ENCODE measurements at regions not wholly inside any gene's neighbourhood (a gene's known extent, or its start where the extent isn't known, plus 50 kb on each side); places are given as distances from the start of the nearest gene placed in this dataset.
A peak's percentile ranks its signal among the peaks of the same experiment; 100 is the strongest.

DNA sequence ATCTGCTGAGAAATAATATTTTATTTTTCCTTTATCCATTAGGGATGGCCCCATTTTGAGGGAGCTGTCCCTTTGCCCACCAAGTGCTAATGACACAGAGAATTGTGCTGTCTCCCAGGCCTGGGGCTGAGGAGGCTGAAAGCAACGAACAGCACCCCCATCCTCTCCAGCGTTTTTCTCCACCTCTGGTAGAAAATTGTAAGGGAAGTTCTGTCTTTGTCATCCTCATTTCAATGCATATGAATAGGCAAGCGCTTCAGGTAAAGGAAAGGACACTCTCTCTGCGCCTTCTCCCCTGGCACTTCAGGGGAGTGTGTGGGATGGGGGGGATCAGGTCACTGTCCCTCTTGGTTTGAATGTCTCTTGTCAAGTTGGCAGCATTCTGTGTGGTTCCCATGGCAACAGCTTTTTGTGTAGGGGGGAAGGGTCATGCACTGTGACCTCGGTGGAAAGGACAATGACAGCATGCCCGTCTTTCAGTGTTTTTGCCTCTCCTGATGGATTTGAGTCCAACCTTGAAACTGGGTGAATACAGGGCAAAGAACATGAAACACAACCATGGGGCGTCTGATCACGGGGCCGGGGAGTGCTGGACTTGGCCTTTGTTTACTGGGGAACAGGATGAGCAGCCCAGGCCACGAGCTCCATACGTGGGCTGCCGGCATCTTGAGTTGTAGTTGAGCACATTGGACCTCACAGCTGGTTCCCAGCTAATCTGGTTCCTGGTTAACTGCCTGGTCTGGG, 230.2 kb downstream of the VRK1 start:
- peaks cover 15% of the 10 kb centered on the region for H3K9me3 Mint-ChIP-seq
- intact Hi-C loops (cut with micrococcal nuclease): no loop called here
- H3K27me3 Mint-ChIP-seq: peaks cover 21% of the 10 kb centered on the region
- H3K4me3 Mint-ChIP-seq: no peak overlapping the region
- no peak overlapping the region for H3K27ac Mint-ChIP-seq
- H3K4me1 Mint-ChIP-seq: no peaks in the 10 kb centered on the region
- DNase-seq: no peak
- no peaks in the 10 kb centered on the region for H3K36me3 Mint-ChIP-seq (ENCODE audit: low read depth)

DNA sequence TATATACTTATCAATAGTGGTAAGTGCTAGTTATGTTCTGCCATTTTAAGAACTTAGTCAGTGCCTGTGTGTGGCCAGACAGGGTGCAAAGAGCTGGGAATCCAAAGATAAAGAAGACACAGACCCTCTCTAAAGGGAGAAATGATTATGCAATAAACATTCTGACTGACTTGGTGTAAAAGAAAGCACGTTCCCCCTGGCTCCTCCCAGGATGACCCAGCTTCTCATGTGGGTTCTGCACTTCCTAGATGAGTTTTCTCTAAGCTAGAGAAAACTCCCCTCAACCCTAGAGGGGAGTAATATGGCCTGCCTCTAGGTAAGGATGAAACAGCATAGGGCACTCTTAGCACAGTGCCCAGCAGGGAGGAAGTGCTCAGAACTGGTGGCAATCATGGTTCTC, 231.2 kb downstream of the VRK1 start:
- Mint-ChIP-seq H3K9me3 (peaks cover 16% of the 10 kb centered on the region), H3K36me3 (ENCODE audit: low read depth) (no peaks in the 10 kb centered on the region), H3K4me3 (no peak overlapping the region), H3K27ac (no peak overlapping the region), H3K27me3 (peaks cover 25% of the 10 kb centered on the region), H3K4me1 (no peaks in the 10 kb centered on the region)
- intact Hi-C loops (cut with micrococcal nuclease): no loop called here
- no peak for DNase-seq

DNA sequence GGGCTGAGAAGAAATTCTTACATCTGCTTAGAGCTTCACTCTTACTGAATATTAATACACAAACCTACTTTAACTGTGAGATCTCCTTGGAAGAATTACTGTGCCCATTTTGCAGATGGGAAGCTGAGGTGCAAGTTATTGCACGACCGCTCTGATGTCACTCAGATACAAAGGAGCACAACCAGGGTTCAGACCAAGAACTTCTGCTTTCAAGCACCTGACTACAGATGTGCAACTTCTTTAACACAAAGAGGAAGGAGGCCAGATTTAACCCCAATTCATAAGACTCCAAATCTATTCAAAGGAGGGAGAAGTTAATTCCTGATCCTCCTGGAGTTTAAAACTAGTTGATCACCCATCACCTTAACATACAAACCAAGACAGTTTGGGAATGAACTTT, 232.6 kb downstream of the VRK1 start:
- H3K36me3 Mint-ChIP-seq (ENCODE audit: low read depth): no peaks in the 10 kb centered on the region
- H3K4me3 Mint-ChIP-seq: no peak overlapping the region
- no peaks in the 10 kb centered on the region for H3K4me1 Mint-ChIP-seq
- H3K9me3 Mint-ChIP-seq: peaks cover 16% of the 10 kb centered on the region
- H3K27ac Mint-ChIP-seq: no peak overlapping the region
- intact Hi-C loops (cut with micrococcal nuclease): no loop called here
- DNase-seq: no peak
- H3K27me3 Mint-ChIP-seq: peaks cover 32% of the 10 kb centered on the region

DNA sequence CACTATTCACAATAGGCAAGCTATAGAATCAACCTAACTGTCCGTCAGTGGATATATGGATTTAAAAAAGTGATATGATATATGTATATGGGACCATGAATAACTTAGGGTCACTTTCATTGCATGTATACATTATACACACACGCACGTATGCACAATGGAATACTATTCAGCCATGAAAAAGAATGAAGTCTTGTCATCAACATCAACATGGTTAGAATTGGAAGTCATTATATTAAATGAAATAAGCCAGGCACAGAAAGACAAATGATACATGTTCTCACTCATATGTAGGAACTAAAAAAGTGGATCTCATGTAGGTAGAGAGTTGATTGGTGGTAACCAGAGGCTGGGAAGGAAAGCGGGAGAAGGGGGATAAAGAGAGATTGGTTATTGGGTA, 234.3 kb downstream of the VRK1 start:
- H3K4me3 Mint-ChIP-seq: no peak overlapping the region
- peaks cover 39% of the 10 kb centered on the region for H3K27me3 Mint-ChIP-seq

DNA sequence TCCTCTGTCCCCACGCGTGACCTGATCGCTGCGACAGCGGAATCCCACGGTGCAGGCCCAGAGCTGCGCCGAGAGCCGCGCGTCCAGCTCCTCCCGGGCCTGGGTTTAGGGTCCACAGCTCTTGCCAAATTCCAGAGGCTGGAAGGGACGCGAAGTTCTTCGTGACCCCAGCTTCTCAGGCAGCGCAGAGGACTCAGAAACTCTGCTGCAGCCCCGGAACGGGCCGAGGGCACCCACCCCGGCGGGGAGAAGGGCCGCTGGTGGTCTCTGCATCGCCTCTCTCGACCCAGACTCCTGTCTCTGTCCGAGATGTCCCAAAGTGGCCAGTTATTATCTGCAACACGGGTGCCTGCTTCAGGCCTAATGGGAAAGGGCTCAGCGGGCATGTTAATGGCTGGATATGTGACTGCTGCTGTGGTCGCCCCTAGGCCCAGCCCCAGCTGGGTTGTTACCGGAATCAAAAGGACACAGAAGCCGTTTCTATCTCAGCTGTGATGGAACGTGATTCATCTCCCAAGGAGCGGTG, 236.4 kb downstream of the VRK1 start:
- Mint-ChIP-seq H3K4me3 (peak overlapping the region; percentile 7), H3K27ac (no peak overlapping the region), H3K36me3 (ENCODE audit: low read depth) (no peaks in the 10 kb centered on the region), H3K27me3 (peaks cover 42% of the 10 kb centered on the region), H3K4me1 (no peaks in the 10 kb centered on the region), H3K9me3 (peaks cover 16% of the 10 kb centered on the region)
- DNase-seq: no peak
- intact Hi-C loops (cut with micrococcal nuclease): no loop called here

More for the DNA sequence above, 234.3 kb downstream of the VRK1 start:
- Mint-ChIP-seq H3K36me3 (ENCODE audit: low read depth) (no peaks in the 10 kb centered on the region), H3K9me3 (peaks cover 16% of the 10 kb centered on the region), H3K27ac (no peak overlapping the region), H3K4me1 (no peaks in the 10 kb centered on the region)
- intact Hi-C loops (cut with micrococcal nuclease): no loop called here
- DNase-seq: no peak

DNA sequence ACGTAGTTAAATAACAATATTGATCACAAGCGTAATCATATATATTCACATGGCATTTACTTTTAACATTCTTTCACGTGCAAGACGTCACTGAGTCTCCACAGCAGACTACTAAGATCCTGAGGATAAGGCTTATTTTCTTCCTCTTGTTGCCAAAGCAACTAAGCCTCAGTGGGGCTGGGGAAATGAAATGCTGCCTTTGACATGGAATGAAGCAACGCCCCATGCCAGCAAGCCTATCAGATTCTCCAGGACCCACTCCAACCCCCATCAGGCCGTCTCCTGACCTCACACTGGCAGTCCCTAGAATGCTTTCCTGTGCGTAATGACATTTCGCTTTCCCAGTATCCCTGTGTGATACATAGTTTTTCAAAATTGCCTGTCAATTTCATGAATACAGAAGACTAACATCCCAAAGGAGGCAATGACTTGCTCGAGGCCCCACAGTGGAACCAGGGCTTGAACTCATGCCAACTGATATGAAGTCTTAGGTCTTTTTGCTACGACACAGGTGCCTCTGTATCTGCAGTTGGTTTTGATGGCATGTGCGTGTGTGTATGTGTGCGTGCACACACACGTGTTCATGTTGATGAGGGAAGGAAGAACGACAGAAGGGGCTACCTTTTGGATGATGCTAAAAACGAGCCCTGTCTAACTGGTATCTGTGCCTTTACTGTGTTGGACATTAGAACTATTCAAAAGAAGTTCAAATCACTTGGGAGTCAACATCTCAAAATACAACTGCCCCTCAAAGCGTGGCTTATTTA, 239.1 kb downstream of the VRK1 start:
- peaks cover 31% of the 10 kb centered on the region for H3K27me3 Mint-ChIP-seq
- H3K4me3 Mint-ChIP-seq: no peak overlapping the region
- DNase-seq: no peak
- no peaks in the 10 kb centered on the region for H3K4me1 Mint-ChIP-seq
- H3K36me3 Mint-ChIP-seq (ENCODE audit: low read depth): no peaks in the 10 kb centered on the region
- no peak overlapping the region for H3K27ac Mint-ChIP-seq
- peaks cover 11% of the 10 kb centered on the region for H3K9me3 Mint-ChIP-seq
- intact Hi-C loops (cut with micrococcal nuclease): no loop called here

DNA sequence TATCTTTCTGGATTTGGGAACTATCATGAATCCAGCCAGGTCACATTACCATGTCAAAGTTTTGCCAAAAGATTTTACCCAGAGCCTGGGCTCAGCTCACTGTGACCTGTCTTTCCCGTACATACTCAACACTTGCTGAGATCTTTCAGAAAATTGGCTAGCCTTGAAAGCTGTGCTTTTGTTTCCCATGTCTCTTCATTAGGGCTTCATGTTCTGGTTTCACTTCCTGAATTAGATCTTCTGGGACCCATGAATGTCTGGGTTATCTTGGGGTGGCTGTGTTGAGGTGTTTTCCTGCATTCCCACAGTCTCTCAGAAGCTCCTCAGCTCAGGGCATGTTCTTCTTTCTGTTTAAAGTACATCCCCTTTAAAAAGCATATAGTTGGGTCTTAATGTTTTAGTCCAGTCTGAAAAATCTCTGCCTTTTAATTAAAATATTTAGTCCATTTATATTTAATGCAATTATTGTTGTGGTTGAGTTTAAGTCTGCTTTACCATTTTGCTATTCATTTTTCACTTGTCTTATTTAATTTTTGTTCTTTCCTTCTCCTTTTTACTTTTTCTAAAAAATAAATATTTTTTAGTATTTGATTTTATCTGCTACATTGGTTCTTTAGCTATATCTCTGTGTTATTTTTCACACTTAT, 242.7 kb downstream of the VRK1 start:
- no peaks in the 10 kb centered on the region for H3K4me1 Mint-ChIP-seq
- H3K9me3 Mint-ChIP-seq: no peaks in the 10 kb centered on the region
- no peak for DNase-seq
- no peaks in the 10 kb centered on the region for H3K36me3 Mint-ChIP-seq (ENCODE audit: low read depth)
- no peak overlapping the region for H3K27ac Mint-ChIP-seq
- no peak overlapping the region for H3K4me3 Mint-ChIP-seq
- H3K27me3 Mint-ChIP-seq: peaks cover 10% of the 10 kb centered on the region
- intact Hi-C loops (cut with micrococcal nuclease): no loop called here

DNA sequence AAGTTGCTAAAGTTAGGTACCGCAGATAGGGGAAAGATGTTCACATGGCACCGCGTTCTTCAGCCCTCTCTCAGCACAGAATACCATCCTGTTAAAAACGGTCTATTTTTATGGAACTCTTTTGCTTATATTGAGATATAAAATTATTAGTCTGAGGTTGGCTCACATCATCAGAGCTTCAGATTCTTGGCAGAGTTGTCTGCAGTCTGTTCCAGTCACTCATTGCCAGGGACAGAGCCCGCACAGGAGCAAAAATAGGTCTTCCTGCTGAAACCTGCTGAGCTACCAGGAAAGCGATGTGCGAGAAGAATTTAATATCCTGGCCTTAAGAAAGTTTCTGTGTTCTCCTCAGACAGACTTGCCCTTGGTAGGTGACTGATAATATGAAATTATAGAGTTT, 249.8 kb downstream of the VRK1 start:
- Mint-ChIP-seq H3K27me3 (peaks cover 2% of the 10 kb centered on the region), H3K36me3 (ENCODE audit: low read depth) (no peaks in the 10 kb centered on the region), H3K27ac (no peak overlapping the region), H3K9me3 (no peaks in the 10 kb centered on the region), H3K4me1 (no peaks in the 10 kb centered on the region), H3K4me3 (no peak overlapping the region)
- DNase-seq: no peak
- intact Hi-C loops (cut with micrococcal nuclease): no loop called here

DNA sequence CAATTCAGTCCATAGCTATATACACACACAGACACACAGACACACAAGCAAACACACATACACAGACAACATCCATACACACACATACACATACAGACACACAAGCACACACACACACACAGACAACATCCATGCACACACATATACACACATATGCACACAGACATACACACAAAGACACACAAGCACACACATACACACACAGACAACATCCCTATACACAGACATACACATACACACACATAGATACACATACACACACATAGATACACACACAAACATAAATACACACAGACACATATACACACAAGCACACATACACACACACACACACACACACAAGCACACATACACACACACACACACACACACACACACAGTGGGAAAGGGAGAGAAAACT, 254.8 kb downstream of the VRK1 start:
- H3K9me3 Mint-ChIP-seq: no peaks in the 10 kb centered on the region
- no peaks in the 10 kb centered on the region for H3K36me3 Mint-ChIP-seq (ENCODE audit: low read depth)
- H3K4me3 Mint-ChIP-seq: no peak overlapping the region
- intact Hi-C loops (cut with micrococcal nuclease): no loop called here
- DNase-seq: no peak
- H3K27ac Mint-ChIP-seq: no peak overlapping the region
- peaks cover 2% of the 10 kb centered on the region for H3K27me3 Mint-ChIP-seq
- H3K4me1 Mint-ChIP-seq: no peaks in the 10 kb centered on the region

DNA sequence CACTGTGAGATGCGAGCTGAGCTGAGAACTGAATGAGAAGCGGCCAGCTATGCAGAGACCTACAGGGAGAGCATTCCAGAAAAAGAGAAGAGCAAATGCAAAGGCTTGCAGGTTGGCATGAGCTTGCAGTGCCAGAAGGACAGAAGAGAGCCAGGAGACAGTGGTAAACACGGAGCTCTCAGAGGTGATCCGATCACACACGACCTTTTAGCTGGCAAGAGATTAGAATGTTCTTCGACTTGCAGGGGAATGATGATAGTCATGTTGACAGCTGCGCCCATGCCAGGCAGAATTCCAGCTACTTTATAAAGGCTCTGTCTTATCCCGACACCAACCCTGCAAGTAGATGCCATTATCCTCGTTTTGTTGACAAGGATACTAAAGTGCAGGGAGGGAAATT, 256.8 kb downstream of the VRK1 start:
- DNase-seq: no peak
- H3K4me1 Mint-ChIP-seq: no peaks in the 10 kb centered on the region
- H3K4me3 Mint-ChIP-seq: no peak overlapping the region
- no peaks in the 10 kb centered on the region for H3K36me3 Mint-ChIP-seq (ENCODE audit: low read depth)
- intact Hi-C loops (cut with micrococcal nuclease): no loop called here
- H3K27me3 Mint-ChIP-seq: peaks cover 2% of the 10 kb centered on the region
- no peaks in the 10 kb centered on the region for H3K9me3 Mint-ChIP-seq
- H3K27ac Mint-ChIP-seq: no peak overlapping the region

DNA sequence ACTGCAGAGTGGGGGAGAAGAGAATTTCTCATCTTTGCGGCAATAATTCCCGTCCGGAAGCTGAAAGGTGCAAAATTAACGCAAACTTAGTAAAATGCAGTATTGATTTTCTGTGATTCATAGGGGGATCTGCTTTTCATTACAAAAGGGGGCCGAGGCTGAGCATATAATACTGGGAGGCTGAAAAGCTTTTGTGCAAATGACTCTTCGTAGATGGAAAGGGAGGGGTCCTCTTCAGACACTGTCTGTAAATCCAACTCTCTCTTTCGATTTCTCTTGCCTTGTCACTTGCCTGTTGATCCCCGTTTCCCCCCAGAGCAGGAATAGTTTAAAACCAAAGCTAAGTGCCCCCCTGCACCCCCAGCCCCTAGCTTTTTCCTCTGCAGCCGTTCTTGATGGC, 258.2 kb downstream of the VRK1 start:
- no peaks in the 10 kb centered on the region for H3K4me1 Mint-ChIP-seq
- no peak overlapping the region for H3K27ac Mint-ChIP-seq
- H3K9me3 Mint-ChIP-seq: no peaks in the 10 kb centered on the region
- peaks cover 2% of the 10 kb centered on the region for H3K27me3 Mint-ChIP-seq
- H3K4me3 Mint-ChIP-seq: no peak overlapping the region
- no peaks in the 10 kb centered on the region for H3K36me3 Mint-ChIP-seq (ENCODE audit: low read depth)
- intact Hi-C loops (cut with micrococcal nuclease): no loop called here
- no peak for DNase-seq

DNA sequence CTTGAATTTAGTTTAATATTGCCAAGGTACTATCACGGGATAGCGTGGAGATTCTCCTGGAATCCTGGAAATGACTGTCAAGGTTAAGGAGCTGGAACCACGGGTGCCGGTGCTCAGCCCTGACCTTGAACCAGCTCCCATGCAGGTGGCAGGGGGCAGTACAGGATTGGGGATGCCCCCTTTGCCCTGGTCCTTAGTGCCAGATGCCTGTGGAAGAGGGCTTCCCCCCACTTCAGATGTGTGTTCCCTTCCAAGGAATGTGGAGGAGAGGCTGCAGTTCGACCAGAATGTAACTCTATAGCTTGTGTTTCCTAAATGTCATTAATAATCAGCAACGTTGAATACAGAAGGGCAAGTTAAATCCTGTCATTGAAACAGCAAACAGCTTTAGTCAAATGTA, 258.9 kb downstream of the VRK1 start:
- Mint-ChIP-seq H3K9me3 (no peaks in the 10 kb centered on the region), H3K4me3 (no peak overlapping the region), H3K27ac (no peak overlapping the region), H3K4me1 (no peaks in the 10 kb centered on the region), H3K36me3 (ENCODE audit: low read depth) (no peaks in the 10 kb centered on the region), H3K27me3 (no peaks in the 10 kb centered on the region)
- intact Hi-C loops (cut with micrococcal nuclease): no loop called here
- DNase-seq: no peak

DNA sequence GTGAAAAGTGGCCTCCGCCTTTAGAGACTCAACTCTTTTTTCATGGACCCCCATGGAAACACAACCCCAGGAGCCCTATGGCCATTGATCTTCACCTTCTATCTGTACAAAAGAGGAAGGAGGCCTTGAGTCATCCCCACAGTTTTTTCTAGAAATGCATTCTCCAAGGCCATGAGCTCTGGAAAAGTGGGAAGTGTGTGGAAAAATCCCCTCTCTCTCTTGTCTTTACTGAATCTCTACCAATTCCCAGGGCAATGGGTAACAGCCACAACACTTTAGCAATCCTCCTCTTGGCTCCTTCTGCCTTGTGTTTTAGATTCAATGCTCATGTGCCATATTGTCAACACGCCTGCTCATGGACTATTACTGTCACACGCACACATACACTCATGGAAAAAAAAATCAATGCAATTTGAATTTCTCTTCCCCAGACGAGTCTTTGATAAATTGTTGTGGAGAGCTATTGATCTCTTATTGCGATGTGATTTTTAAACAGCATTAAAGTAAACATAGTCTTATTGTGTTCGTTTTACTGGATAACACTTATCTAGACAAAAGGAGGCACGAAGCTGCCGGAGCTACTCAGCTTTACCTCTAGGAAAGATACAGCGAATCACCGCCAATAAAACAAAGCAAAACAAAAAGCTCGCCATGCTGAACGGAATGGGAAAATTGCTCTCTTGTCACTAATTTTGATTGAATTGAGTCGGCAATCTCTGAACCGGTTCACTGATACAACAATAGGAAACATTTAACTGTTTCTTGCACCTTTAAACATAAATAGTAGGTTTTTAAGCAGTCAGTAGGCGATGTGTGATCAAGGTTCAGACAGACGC, 260.3 kb downstream of the VRK1 start:
- Mint-ChIP-seq H3K4me3 (no peak overlapping the region), H3K36me3 (ENCODE audit: low read depth) (no peaks in the 10 kb centered on the region), H3K27me3 (no peaks in the 10 kb centered on the region), H3K27ac (no peak overlapping the region), H3K9me3 (no peaks in the 10 kb centered on the region), H3K4me1 (no peaks in the 10 kb centered on the region)
- intact Hi-C loops (cut with micrococcal nuclease): no loop called here
- DNase-seq: no peak

Data from activated CD4-positive, alpha-beta T cell treated with anti-CD3 and anti-CD28 coated beads, Interleukin-2, amount 10 ng/mL, durations not matched to agents 24 days and 14 days (primary cell).